Activated CD4-positive, CD25-positive, alpha-beta regulatory T cell treated with anti-CD3 and anti-CD28 coated beads, Interleukin-2, amount 50 U/mL, for 16 hours (primary cell): ENCODE measurements at regions not wholly inside any gene's neighbourhood (a gene's known extent, or its start where the extent isn't known, plus 50 kb on each side); places are given as distances from the start of the nearest gene placed in this dataset.
A peak's percentile ranks its signal among the peaks of the same experiment; 100 is the strongest.

ENCODE experiments used
- DNase-seq: peaks from one replicate; pipeline ENCODE4 v3.0.0-alpha.2; 2020; ENCODE audit warnings: low read depth, low spot score

GRCh38 chr20:30007496-30007895 lies 1250.0 kb upstream of the DEFB115 start:
- peak; percentile 0 for DNase-seq
